ENCODE measurements at regions not wholly inside any gene's neighbourhood (a gene's known extent, or its start where the extent isn't known, plus 50 kb on each side); places are given as distances from the start of the nearest gene placed in this dataset.

DNA sequence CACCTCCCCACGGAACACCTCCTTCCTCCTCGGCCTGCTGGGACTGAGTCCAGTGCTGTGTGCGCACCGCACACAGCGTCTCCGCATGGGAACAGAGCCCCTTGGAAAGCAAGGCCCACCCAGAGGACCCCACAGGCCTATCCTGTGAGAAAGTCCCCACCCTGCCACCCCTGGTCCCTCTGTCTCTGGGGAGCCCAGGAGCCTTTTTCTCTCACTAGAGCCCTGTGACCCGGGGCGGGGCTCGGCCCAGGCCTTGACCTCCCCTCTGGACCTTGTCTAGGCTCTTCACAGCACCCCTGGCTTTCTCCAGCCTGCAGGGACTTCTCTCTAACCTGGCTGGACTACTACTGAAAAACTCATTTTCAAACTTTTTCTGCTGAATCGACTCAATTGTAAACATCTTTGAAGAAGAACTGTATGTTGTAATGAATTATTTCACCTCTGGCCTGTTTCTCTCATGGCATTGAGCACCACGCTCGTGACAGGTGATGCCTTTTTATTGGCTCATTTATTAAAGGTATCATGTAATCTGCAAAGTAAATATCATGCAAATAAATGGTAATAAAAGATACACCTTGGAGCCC is 89.2 kb downstream of the IRX1 start:
- Histone ChIP-seq H3K4me2 (ENCODE audit: insufficient read depth, low read length) (no peak overlapping the region), H3K4me1 (ENCODE audit: control insufficient read depth, extremely low read depth, insufficient read depth, low read length) (no peaks in the 10 kb centered on the region), H3K9ac (replicated peaks; ENCODE audit: extremely low read depth, insufficient read depth, low read length) (no peak overlapping the region), H3K36me3 (ENCODE audit: control insufficient read depth in 2 of 2, extremely low read depth in 1 of 2, insufficient read depth in 2 of 2, low read length in 2 of 2) (no peaks in the 10 kb centered on the region), H3K9me1 (replicated peaks; ENCODE audit: control insufficient read depth, extremely low read depth, insufficient read depth, low read length) (no peaks in the 10 kb centered on the region), H3K9me3 (replicated peaks; ENCODE audit: control insufficient read depth, insufficient read depth, low read length) (peaks cover 2% of the 10 kb centered on the region), H2AFZ (ENCODE audit: low read depth, low read length) (no peak overlapping the region), H3K27ac (ENCODE audit: insufficient read depth, low read depth, low read length) (no peak overlapping the region), H3K79me2 (ENCODE audit: control insufficient read depth, insufficient read depth, low read length) (no peaks in the 10 kb centered on the region), H4K20me1 (replicated peaks; ENCODE audit: control insufficient read depth, extremely low read depth, insufficient read depth, low read length) (no peaks in the 10 kb centered on the region), H3K27me3 (ENCODE audit: control insufficient read depth in 2 of 2, insufficient read depth in 2 of 2, low read length in 2 of 2) (no peaks in the 10 kb centered on the region), H3K4me3 (replicated peaks in 1 of 3; ENCODE audit: insufficient read depth in 1 of 3, low read depth in 1 of 3, low read length in 3 of 3) (no peak overlapping the region)
- intact Hi-C loops (cut with micrococcal nuclease) (no loop called here), dilution Hi-C loops (cut with MboI; ENCODE audit: extremely low pct_ligation_motif_present, low sequenced_read_pairs) (no loop called here)
- TF ChIP-seq FOS (IDR thresholded peaks at IDR 0.05; ENCODE audit: borderline replicate concordance, insufficient read depth, low read length): no peak
- POLR2A ChIA-PET: no interaction called here
- DNase-seq (ENCODE audit: low read depth, low spot score) (no peak), FAIRE-seq (no peak)
- CTCF ChIA-PET: no interaction called here
- no TSS peak for BruUV-seq (replicated peaks)

- no peak overlapping the region for H3K4me2 ChIP-seq (ENCODE audit: insufficient read depth, low read length)
- no peak for FAIRE-seq
These were observed 99.2 kb downstream of the IRX1 start for GRCh38 chr5:3694819-3695218.

More at GRCh38 chr5:3694819-3695218, 99.2 kb downstream of the IRX1 start:
- H4K20me1 ChIP-seq (replicated peaks; ENCODE audit: control insufficient read depth, extremely low read depth, insufficient read depth, low read length): no peaks in the 10 kb centered on the region
- CTCF ChIA-PET: no interaction called here
- no peak overlapping the region for H3K27ac ChIP-seq (ENCODE audit: insufficient read depth, low read depth, low read length)
- no peak overlapping the region for H2AFZ ChIP-seq (ENCODE audit: low read depth, low read length)
- H3K9me1 ChIP-seq (replicated peaks; ENCODE audit: control insufficient read depth, extremely low read depth, insufficient read depth, low read length): no peaks in the 10 kb centered on the region
- no peaks in the 10 kb centered on the region for H3K79me2 ChIP-seq (ENCODE audit: control insufficient read depth, insufficient read depth, low read length)
- no peak overlapping the region for H3K4me3 ChIP-seq (replicated peaks in 1 of 3; ENCODE audit: insufficient read depth in 1 of 3, low read depth in 1 of 3, low read length in 3 of 3)
- intact Hi-C loops (cut with micrococcal nuclease) (no loop called here), dilution Hi-C loops (cut with MboI; ENCODE audit: extremely low pct_ligation_motif_present, low sequenced_read_pairs) (no loop called here)
- no peak for DNase-seq (ENCODE audit: low read depth, low spot score)
- H3K27me3 ChIP-seq (ENCODE audit: control insufficient read depth in 2 of 2, insufficient read depth in 2 of 2, low read length in 2 of 2): no peaks in the 10 kb centered on the region
- no TSS peak for BruUV-seq (replicated peaks)
- no peaks in the 10 kb centered on the region for H3K4me1 ChIP-seq (ENCODE audit: control insufficient read depth, extremely low read depth, insufficient read depth, low read length)
- H3K36me3 ChIP-seq (ENCODE audit: control insufficient read depth in 2 of 2, extremely low read depth in 1 of 2, insufficient read depth in 2 of 2, low read length in 2 of 2): no peaks in the 10 kb centered on the region
- H3K9ac ChIP-seq (replicated peaks; ENCODE audit: extremely low read depth, insufficient read depth, low read length): no peak overlapping the region
- POLR2A ChIA-PET: no interaction called here
- peaks cover 6% of the 10 kb centered on the region for H3K9me3 ChIP-seq (replicated peaks; ENCODE audit: control insufficient read depth, insufficient read depth, low read length)
- TF ChIP-seq JUN (IDR thresholded peaks at IDR 0.05; ENCODE audit: borderline replicate concordance, insufficient read depth, insufficient read length, low read depth) (no peak), POLR2AphosphoS5 (IDR thresholded peaks at IDR 0.05; ENCODE audit: insufficient read depth, low read depth, low read length) (no peak), FOS (IDR thresholded peaks at IDR 0.05; ENCODE audit: borderline replicate concordance, insufficient read depth, low read length) (no peak), GATA2 (IDR thresholded peaks at IDR 0.05; ENCODE audit: insufficient read depth, insufficient read length, low read depth, low read length) (no peak), POLR2A (IDR thresholded peaks at IDR 0.05; ENCODE audit: low read depth, low read length) (no peak), MYC (IDR thresholded peaks at IDR 0.05; ENCODE audit: low read depth, low read length) (no peak), EZH2 (IDR thresholded peaks at IDR 0.05; ENCODE audit: borderline replicate concordance, low read depth, low read length, severe bottlenecking) (no peak)
- TF ChIP-seq, protein P1, sequence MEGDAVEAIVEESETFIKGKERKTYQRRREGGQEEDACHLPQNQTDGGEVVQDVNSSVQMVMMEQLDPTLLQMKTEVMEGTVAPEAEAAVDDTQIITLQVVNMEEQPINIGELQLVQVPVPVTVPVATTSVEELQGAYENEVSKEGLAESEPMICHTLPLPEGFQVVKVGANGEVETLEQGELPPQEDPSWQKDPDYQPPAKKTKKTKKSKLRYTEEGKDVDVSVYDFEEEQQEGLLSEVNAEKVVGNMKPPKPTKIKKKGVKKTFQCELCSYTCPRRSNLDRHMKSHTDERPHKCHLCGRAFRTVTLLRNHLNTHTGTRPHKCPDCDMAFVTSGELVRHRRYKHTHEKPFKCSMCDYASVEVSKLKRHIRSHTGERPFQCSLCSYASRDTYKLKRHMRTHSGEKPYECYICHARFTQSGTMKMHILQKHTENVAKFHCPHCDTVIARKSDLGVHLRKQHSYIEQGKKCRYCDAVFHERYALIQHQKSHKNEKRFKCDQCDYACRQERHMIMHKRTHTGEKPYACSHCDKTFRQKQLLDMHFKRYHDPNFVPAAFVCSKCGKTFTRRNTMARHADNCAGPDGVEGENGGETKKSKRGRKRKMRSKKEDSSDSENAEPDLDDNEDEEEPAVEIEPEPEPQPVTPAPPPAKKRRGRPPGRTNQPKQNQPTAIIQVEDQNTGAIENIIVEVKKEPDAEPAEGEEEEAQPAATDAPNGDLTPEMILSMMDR (IDR thresholded peaks at IDR 0.05; ENCODE audit: extremely low read depth in 1 of 2, insufficient read depth in 1 of 2, low read depth in 1 of 2, low read length in 2 of 2): no peak
- TF ChIP-seq, protein P2, sequence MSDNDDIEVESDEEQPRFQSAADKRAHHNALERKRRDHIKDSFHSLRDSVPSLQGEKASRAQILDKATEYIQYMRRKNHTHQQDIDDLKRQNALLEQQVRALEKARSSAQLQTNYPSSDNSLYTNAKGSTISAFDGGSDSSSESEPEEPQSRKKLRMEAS (IDR thresholded peaks at IDR 0.05; ENCODE audit: insufficient read depth, insufficient read length): no peak
